ENCODE measurements at regions not wholly inside any gene's neighbourhood (a gene's known extent, or its start where the extent isn't known, plus 50 kb on each side); places are given as distances from the start of the nearest gene placed in this dataset.

- no peak overlapping the region for H3K4me3 Mint-ChIP-seq
- no peaks in the 10 kb centered on the region for H3K36me3 Mint-ChIP-seq (ENCODE audit: low read depth)
- H3K9me3 Mint-ChIP-seq, result no peaks in the 10 kb centered on the region
- no peak overlapping the region for H3K27ac Mint-ChIP-seq
- TF ChIP-seq CTCF (IDR thresholded peaks at IDR 0.05; ENCODE audit: unreplicated experiment in 3 of 3), result no peak
- no peaks in the 10 kb centered on the region for H3K4me1 Mint-ChIP-seq
- no peaks in the 10 kb centered on the region for H3K27me3 Mint-ChIP-seq (ENCODE audit: low read depth)
Measured at GRCh38 chr2:146040051-146040450, 1520.1 kb upstream of the ZEB2 start.

- Mint-ChIP-seq H3K4me1 (no peaks in the 10 kb centered on the region), H3K9me3 (no peaks in the 10 kb centered on the region), H3K27ac (no peak overlapping the region), H3K27me3 (ENCODE audit: low read depth) (no peaks in the 10 kb centered on the region), H3K36me3 (ENCODE audit: low read depth) (no peaks in the 10 kb centered on the region), H3K4me3 (no peak overlapping the region)
- no peak for TF ChIP-seq CTCF (IDR thresholded peaks at IDR 0.05; ENCODE audit: unreplicated experiment in 3 of 3)
Measured at GRCh38 chr2:146038014-146038413, 1518.1 kb upstream of the ZEB2 start.

- Mint-ChIP-seq H3K27ac (no peak overlapping the region), H3K27me3 (ENCODE audit: low read depth) (no peaks in the 10 kb centered on the region), H3K4me1 (no peaks in the 10 kb centered on the region), H3K9me3 (no peaks in the 10 kb centered on the region), H3K4me3 (no peak overlapping the region), H3K36me3 (ENCODE audit: low read depth) (no peaks in the 10 kb centered on the region)
- TF ChIP-seq CTCF (IDR thresholded peaks at IDR 0.05; ENCODE audit: unreplicated experiment in 3 of 3), result no peak
Measured at GRCh38 chr2:146037334-146037870, 1517.5 kb upstream of the ZEB2 start.

- no peaks in the 10 kb centered on the region for H3K9me3 Mint-ChIP-seq
- no peak overlapping the region for H3K27ac Mint-ChIP-seq
- no peak overlapping the region for H3K4me3 Mint-ChIP-seq
- no peaks in the 10 kb centered on the region for H3K4me1 Mint-ChIP-seq
- no peaks in the 10 kb centered on the region for H3K27me3 Mint-ChIP-seq (ENCODE audit: low read depth)
- no peaks in the 10 kb centered on the region for H3K36me3 Mint-ChIP-seq (ENCODE audit: low read depth)
- TF ChIP-seq CTCF (IDR thresholded peaks at IDR 0.05; ENCODE audit: unreplicated experiment in 3 of 3), result no peak
Measured at GRCh38 chr2:146031158-146031557, 1511.2 kb upstream of the ZEB2 start.

- H3K4me1 Mint-ChIP-seq, result no peaks in the 10 kb centered on the region
- no peaks in the 10 kb centered on the region for H3K9me3 Mint-ChIP-seq
- H3K36me3 Mint-ChIP-seq (ENCODE audit: low read depth), result no peaks in the 10 kb centered on the region
- H3K27ac Mint-ChIP-seq, result no peak overlapping the region
- no peak for TF ChIP-seq CTCF (IDR thresholded peaks at IDR 0.05; ENCODE audit: unreplicated experiment in 3 of 3)
- H3K4me3 Mint-ChIP-seq, result no peak overlapping the region
- no peaks in the 10 kb centered on the region for H3K27me3 Mint-ChIP-seq (ENCODE audit: low read depth)
Measured at GRCh38 chr2:146027156-146027555, 1507.2 kb upstream of the ZEB2 start.

GRCh38 chr2:146025519-146025918 lies 1505.6 kb upstream of the ZEB2 start:
- peak overlapping the region in 1 of 3 experiments; percentile 37 for H3K27ac Mint-ChIP-seq
- no peak for TF ChIP-seq CTCF (IDR thresholded peaks at IDR 0.05; ENCODE audit: unreplicated experiment in 3 of 3)
- H3K9me3 Mint-ChIP-seq, result no peaks in the 10 kb centered on the region
- no peaks in the 10 kb centered on the region for H3K27me3 Mint-ChIP-seq (ENCODE audit: low read depth)
- H3K36me3 Mint-ChIP-seq (ENCODE audit: low read depth), result no peaks in the 10 kb centered on the region
- H3K4me3 Mint-ChIP-seq, result no peak overlapping the region
- no peaks in the 10 kb centered on the region for H3K4me1 Mint-ChIP-seq
